ENCODE measurements at regions not wholly inside any gene's neighbourhood (a gene's known extent, or its start where the extent isn't known, plus 50 kb on each side); places are given as distances from the start of the nearest gene placed in this dataset.

- TF ChIP-seq EZH2 (IDR thresholded peaks at IDR 0.05) (no peak), POLR2AphosphoS5 (IDR thresholded peaks at IDR 0.05; ENCODE audit: borderline replicate concordance, low read depth, low read length) (no peak)
Measured at GRCh38 chr1:56303805-56304204, 275.6 kb downstream of the PLPP3 start.
